ENCODE measurements at regions not wholly inside any gene's neighbourhood (a gene's known extent, or its start where the extent isn't known, plus 50 kb on each side); places are given as distances from the start of the nearest gene placed in this dataset.

DNA sequence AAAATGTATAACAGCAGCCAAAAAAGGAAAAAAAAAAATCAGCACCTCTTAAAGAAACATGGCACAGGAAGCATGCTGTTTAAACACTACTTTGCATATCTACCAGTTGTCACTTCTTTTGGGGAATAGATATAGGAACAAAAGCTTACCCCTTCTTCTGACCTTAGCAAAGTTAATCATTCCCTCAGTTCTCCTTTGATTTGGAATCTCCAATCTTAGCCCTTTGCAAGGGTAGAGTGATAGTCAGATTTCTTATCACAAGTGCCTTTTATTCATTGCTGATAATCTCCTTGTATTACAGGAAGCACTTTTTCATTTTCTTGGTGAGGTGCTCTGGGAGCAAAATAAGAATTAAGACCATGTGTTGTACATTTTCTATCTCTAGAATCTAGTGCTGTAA is 1327.6 kb downstream of the OLFM4 start:
- Histone ChIP-seq H3K36me3 (replicated peaks) (no peaks in the 10 kb centered on the region), H3K27me3 (replicated peaks) (no peaks in the 10 kb centered on the region), H3K4me3 (ENCODE audit: low read depth, low read length) (no peak overlapping the region), H3K27ac (no peak overlapping the region)
- in situ Hi-C loops (cut with HindIII; ENCODE audit: low pct_ligation_motif_present, low sequenced_read_pairs), result no loop called here
- TF ChIP-seq CTCF (IDR thresholded peaks at IDR 0.05; ENCODE audit: low read depth, low read length, missing control alignments), result no peak
- no peak for DNase-seq

DNA sequence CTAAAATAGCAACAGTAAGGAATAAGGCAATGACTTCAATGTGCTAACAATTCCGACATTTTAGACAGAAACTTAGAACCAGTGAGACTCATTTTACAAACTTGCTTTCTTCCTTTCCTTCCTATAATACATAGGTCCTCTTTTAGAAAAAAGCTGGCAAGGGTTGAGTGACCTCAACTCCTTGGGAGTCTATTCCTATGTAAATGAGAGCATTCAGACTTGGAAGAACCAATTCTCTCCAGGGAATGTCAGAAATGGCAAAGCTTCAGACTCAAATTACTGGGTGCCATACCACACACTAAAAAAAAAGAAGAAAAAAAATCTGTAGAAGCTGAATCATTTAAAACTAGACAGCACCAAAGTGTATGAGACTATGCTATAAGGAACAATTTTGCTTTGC is 1328.2 kb downstream of the OLFM4 start:
- Histone ChIP-seq H3K4me3 (ENCODE audit: low read depth, low read length) (no peak overlapping the region), H3K27ac (no peak overlapping the region), H3K27me3 (replicated peaks) (no peaks in the 10 kb centered on the region), H3K36me3 (replicated peaks) (no peaks in the 10 kb centered on the region)
- no peak for DNase-seq
- in situ Hi-C loops (cut with HindIII; ENCODE audit: low pct_ligation_motif_present, low sequenced_read_pairs), result no loop called here
- TF ChIP-seq CTCF (IDR thresholded peaks at IDR 0.05; ENCODE audit: low read depth, low read length, missing control alignments), result no peak

DNA sequence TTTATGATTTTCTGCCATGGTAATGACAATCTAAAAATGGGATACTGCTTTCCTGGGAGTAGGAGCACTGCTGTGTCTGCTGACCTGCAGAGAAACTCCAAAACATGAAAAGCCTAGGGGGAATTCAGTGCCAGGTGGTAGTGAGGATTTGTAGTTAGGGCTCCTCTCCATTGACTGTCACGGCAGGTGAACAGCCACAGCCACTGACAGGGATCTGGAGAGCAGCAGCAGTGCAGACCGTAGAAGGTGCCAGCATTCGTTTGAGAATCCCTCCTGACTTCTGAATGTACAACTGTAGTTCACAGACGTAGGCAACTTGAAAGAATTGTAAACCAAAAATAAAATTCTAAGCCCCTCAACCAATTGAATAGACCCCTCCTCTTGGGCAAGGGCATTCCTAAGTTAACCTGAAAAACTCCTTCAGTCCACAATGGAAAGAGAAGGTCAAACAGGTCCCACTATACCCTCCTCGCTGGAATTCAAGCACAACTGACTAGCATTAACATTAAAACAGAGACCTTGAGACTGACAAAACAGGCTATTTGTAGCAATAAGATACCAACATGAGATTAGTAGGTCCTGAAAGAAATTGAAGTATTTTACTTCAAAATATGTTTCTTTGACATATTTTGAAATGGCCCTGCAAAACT is 1328.8 kb downstream of the OLFM4 start:
- Histone ChIP-seq H3K27ac (no peak overlapping the region), H3K4me3 (ENCODE audit: low read depth, low read length) (no peak overlapping the region), H3K36me3 (replicated peaks) (no peaks in the 10 kb centered on the region), H3K27me3 (replicated peaks) (no peaks in the 10 kb centered on the region)
- no peak for TF ChIP-seq CTCF (IDR thresholded peaks at IDR 0.05; ENCODE audit: low read depth, low read length, missing control alignments)
- no peak for DNase-seq
- in situ Hi-C loops (cut with HindIII; ENCODE audit: low pct_ligation_motif_present, low sequenced_read_pairs), result no loop called here

DNA sequence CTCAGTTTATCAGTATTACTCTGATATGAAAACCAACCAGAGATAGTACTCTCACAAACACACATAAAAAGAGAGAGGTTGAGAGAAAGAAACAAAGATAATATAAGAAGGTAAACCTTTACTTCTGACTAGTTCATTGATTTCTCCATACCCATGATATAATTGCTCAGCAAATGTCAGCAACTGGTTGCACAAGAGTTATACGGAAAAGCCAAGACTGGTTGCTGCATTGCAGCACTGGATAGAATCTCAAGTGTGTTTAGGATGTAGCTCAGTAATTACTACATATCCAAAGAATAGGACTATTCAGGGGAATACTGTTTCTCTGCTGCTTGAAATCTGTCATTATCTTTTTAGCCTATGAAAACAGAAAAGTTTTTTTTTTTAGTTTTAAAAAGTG is 1332.8 kb downstream of the OLFM4 start:
- no peaks in the 10 kb centered on the region for H3K36me3 ChIP-seq (replicated peaks)
- H3K4me3 ChIP-seq (ENCODE audit: low read depth, low read length), result no peak overlapping the region
- TF ChIP-seq CTCF (IDR thresholded peaks at IDR 0.05; ENCODE audit: low read depth, low read length, missing control alignments), result no peak
- no peak overlapping the region for H3K27ac ChIP-seq
- DNase-seq, result no peak
- in situ Hi-C loops (cut with HindIII; ENCODE audit: low pct_ligation_motif_present, low sequenced_read_pairs), result no loop called here
- H3K27me3 ChIP-seq (replicated peaks), result no peaks in the 10 kb centered on the region

GRCh38 chr13:54366728-54367127 is 1338.1 kb downstream of the OLFM4 start:
- no peak for TF ChIP-seq CTCF (IDR thresholded peaks at IDR 0.05; ENCODE audit: low read depth, low read length, missing control alignments)
- Histone ChIP-seq H3K36me3 (replicated peaks) (no peaks in the 10 kb centered on the region), H3K27ac (no peak overlapping the region), H3K27me3 (replicated peaks) (no peaks in the 10 kb centered on the region), H3K4me3 (ENCODE audit: low read depth, low read length) (no peak overlapping the region)
- DNase-seq, result no peak
- in situ Hi-C loops (cut with HindIII; ENCODE audit: low pct_ligation_motif_present, low sequenced_read_pairs), result no loop called here

DNA sequence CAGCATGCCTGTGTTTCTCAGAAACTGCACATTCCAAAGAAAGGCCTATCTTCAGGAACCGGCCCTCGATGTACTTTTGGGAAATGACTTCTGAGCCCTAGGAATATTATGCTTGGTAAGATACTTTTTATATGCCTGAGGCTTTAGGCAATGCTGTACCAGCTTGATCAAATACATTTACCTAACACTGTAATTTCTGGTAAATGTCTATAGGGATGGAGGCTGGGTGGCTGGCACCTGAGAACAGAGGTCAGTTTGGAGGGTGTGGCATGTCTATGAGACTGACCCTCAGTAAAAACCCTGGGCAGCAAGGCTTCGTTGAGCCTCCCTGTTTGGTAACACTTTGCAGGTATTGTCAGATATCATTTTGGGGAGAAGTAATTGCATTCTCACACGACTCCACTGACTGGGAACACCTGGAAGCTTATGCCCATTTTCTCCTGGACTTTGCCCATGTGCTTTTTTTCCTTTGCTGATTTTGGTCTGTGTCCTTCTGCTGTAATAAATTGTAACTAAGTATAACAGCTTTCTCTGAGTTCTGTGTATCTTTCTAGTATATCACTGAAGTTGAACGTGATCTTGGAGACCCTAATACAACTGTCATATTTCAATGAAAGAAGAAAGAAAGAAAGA is 1339.1 kb downstream of the OLFM4 start:
- H3K4me3 ChIP-seq (ENCODE audit: low read depth, low read length), result no peak overlapping the region
- H3K27me3 ChIP-seq (replicated peaks), result no peaks in the 10 kb centered on the region
- in situ Hi-C loops (cut with HindIII; ENCODE audit: low pct_ligation_motif_present, low sequenced_read_pairs), result no loop called here
- no peak for DNase-seq
- no peak for TF ChIP-seq CTCF (IDR thresholded peaks at IDR 0.05; ENCODE audit: low read depth, low read length, missing control alignments)
- no peaks in the 10 kb centered on the region for H3K36me3 ChIP-seq (replicated peaks)
- H3K27ac ChIP-seq, result no peak overlapping the region
